ENCODE measurements at regions not wholly inside any gene's neighbourhood (a gene's known extent, or its start where the extent isn't known, plus 50 kb on each side); places are given as distances from the start of the nearest gene placed in this dataset.

DNA sequence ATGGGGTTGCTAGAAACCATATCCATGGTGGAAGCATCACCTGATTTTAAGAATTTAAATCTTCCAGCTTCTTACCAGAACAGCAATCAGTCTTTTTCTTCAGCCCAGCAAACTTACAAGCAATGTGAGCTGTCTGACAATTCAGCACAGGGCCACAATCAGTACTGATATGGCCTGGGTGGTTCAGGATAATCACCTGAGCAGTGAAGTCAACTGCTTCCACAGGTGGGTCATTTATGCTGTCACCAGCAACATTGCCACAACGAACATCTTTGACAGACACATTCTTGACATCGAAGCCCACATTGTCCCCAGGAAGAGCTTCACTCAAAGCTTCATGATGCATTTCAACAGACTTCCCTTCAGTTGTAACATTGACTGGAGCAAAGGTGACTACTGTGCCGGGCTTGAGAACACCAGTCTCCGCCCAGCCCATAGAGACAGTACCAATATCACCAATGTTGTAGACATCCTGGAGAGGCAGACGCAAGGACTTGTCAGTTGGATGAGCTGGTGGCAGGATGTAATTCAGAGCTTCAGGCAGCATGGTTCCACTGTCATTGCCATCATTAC is 74.8 kb downstream of the SERINC2 start:
- no peak for TF ChIP-seq CTCF (IDR thresholded peaks at IDR 0.05; ENCODE audit: low read length)
- TF ChIP-seq EZH2 (IDR thresholded peaks at IDR 0.05; ENCODE audit: borderline replicate concordance, low read length): no peak
